ENCODE measurements at regions not wholly inside any gene's neighbourhood (a gene's known extent, or its start where the extent isn't known, plus 50 kb on each side); places are given as distances from the start of the nearest gene placed in this dataset.

DNA sequence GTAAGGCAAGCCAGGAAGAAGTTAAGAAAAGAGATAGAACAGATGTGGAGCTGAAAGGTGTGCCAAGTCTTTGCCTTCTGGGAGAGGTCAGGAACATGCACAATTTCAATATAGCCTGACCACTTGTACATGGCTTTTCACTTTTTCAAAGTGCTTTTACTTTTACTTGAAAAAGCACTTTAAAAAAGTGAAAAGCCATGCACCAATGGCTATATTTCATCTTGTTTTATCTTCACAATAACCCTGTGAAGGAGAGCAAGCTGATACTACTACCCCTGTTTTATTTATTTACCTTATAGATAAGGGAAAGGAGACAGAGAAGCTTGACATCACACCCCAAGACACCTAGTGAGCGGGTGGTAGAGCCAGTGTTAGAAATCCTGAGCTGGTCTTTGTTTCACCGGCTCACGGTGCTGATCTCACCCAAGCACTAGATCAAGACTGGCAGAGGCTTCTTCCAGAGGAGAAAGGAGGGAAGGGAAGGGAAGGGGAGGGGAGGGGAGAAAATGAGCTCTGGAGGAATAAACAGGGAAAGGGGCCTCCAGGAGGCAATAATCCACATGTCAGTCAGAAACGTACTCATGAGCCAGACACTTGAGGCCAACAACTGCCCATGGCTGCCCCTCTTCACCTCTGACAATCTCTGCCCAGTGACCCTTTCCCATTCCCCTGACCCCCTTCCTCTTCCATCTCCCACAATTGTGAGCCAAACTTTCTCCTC is 455.4 kb downstream of the FOXO1 start:
- WGBS, 2 donors, result 70 to 75% methylated on average over 4 of the region's 4 CpGs
- no peaks in the 10 kb centered on the region for H3K36me3 ChIP-seq
- TF ChIP-seq, protein P1, sequence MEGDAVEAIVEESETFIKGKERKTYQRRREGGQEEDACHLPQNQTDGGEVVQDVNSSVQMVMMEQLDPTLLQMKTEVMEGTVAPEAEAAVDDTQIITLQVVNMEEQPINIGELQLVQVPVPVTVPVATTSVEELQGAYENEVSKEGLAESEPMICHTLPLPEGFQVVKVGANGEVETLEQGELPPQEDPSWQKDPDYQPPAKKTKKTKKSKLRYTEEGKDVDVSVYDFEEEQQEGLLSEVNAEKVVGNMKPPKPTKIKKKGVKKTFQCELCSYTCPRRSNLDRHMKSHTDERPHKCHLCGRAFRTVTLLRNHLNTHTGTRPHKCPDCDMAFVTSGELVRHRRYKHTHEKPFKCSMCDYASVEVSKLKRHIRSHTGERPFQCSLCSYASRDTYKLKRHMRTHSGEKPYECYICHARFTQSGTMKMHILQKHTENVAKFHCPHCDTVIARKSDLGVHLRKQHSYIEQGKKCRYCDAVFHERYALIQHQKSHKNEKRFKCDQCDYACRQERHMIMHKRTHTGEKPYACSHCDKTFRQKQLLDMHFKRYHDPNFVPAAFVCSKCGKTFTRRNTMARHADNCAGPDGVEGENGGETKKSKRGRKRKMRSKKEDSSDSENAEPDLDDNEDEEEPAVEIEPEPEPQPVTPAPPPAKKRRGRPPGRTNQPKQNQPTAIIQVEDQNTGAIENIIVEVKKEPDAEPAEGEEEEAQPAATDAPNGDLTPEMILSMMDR (IDR thresholded peaks at IDR 0.05), result no peak
- intact Hi-C loops (cut with DNase I), result no loop called here
- no peak overlapping the region for H3K27ac ChIP-seq
- H3K27me3 ChIP-seq, result no peaks in the 10 kb centered on the region
- DNase-seq (no peak), ATAC-seq (no peak)
- H3K4me1 ChIP-seq, result peaks cover 0 to 16% (median 8%) of the 10 kb centered on the region in 9 donors
- peaks cover 0 to 2% (median 0%) of the 10 kb centered on the region in 11 donors for H3K9me3 ChIP-seq
- no peak overlapping the region for H3K4me3 ChIP-seq

DNA sequence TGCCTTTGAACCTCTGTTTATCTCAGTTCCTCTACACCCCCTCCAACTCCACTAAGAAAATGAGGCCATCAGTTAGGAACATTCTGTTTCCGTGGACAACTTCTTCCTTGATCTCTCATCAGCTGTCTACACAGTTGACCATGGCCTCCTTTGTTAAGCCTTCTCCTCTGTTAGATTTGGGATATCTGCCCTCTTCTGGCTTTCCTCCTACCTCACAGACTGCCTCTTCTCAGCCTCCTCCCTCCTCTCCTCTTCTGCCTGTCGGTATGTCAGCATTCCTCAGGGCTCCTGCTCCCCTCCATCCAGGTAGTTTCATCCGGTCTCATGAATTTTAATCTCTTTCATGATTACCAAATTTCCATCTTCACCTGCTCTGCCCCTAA is 454.9 kb downstream of the FOXO1 start:
- Histone ChIP-seq H3K27ac (no peak overlapping the region), H3K4me1 (peaks cover 0 to 11% (median 2%) of the 10 kb centered on the region in 9 donors), H3K9me3 (peaks cover 0 to 6% (median 0%) of the 10 kb centered on the region in 11 donors), H3K4me3 (no peak overlapping the region), H3K36me3 (no peaks in the 10 kb centered on the region), H3K27me3 (no peaks in the 10 kb centered on the region)
- ATAC-seq (no peak), DNase-seq (no peak)
- TF ChIP-seq, protein P1 (IDR thresholded peaks at IDR 0.05), result no peak
- intact Hi-C loops (cut with DNase I), result no loop called here
- 90 to 91% methylated on average over 3 of the region's 3 CpGs for WGBS, 2 donors

DNA sequence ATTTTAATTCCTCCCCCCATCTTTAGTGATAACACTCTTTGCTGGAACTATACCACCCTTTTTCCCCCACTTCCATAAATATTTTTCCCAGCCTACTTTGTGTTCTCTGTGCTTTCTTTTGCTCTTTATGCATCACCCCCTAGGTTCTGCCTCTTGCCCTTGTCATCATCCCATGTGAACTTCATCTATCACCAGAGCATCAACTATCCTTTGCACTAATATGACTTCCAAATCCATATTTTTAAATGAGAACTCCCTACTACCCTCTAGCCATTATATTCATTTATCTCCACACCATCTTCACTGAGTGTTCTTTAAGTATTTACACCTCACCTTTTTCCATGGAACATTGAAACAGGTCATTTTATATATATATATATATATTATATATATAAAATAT is 452.7 kb downstream of the FOXO1 start:
- Histone ChIP-seq H3K4me3 (no peak overlapping the region), H3K36me3 (no peaks in the 10 kb centered on the region), H3K9me3 (peaks cover 0 to 6% (median 0%) of the 10 kb centered on the region in 11 donors), H3K27me3 (no peaks in the 10 kb centered on the region), H3K27ac (no peak overlapping the region), H3K4me1 (no peaks in the 10 kb centered on the region)
- no peak for DNase-seq
- ATAC-seq, result no peak
- intact Hi-C loops (cut with DNase I), result no loop called here
- TF ChIP-seq, protein P1 (IDR thresholded peaks at IDR 0.05), result no peak

DNA sequence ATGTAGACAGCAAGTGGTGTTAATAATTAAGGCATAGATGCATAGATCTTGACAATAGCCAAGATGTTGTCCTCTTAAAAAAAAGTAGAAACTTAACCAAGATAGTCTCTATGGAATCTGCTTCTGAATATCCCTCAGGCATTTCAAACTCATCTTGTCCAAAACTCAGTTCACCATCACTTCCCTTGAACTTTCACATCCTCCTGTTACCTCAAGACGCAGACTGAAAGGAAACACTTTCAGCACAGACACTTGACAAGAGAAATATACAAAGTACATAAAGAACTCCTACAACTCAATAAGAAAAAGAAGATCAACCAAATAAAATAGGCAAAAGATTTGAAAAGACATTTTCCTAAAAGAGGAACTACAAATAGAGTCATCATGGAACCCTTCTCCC is 451.1 kb downstream of the FOXO1 start:
- Histone ChIP-seq H3K27ac (no peak overlapping the region), H3K27me3 (no peaks in the 10 kb centered on the region), H3K36me3 (no peaks in the 10 kb centered on the region), H3K4me1 (peaks cover 0 to under 1% (median 0%) of the 10 kb centered on the region in 9 donors), H3K9me3 (peaks cover 0 to 6% (median 0%) of the 10 kb centered on the region in 11 donors), H3K4me3 (no peak overlapping the region)
- intact Hi-C loops (cut with DNase I), result no loop called here
- TF ChIP-seq, protein P1 (IDR thresholded peaks at IDR 0.05), result no peak
- no peak for ATAC-seq
- DNase-seq, result no peak
- WGBS, 2 donors, result 85 to 91% methylated on average over 1 of the region's 1 CpG

Measured in heart right ventricle (tissue), 16 donors.